Neural cell (in vitro differentiated cells): ENCODE measurements at regions not wholly inside any gene's neighbourhood (a gene's known extent, or its start where the extent isn't known, plus 50 kb on each side); places are given as distances from the start of the nearest gene placed in this dataset.
"Not testable (repeated sequence)": the region's sequence is repeated elsewhere in the genome, so short reads cannot be mapped to it uniquely, and the experiment has no call there.

Source experiments
- H2AFZ ChIP-seq: fragments of 200-600, 300-800 bp; sonication (generic), shearing (Covaris generic); 2 replicates; pipeline ENCODE4 v1.6.0; 2014; ENCODE audit warnings: low read depth, mild to moderate bottlenecking, antibody characterized with exemption, low read length, moderate library complexity
- H3F3A ChIP-seq: fragments of 200-600 bp; shearing (Covaris generic); 2 replicates; pipeline ENCODE4 v1.6.1; 2016; ENCODE audit warnings: mild to moderate bottlenecking, moderate library complexity, mixed read lengths, antibody characterized with exemption, low read length; ENCODE audit not compliant: insufficient read depth, poor library complexity, severe bottlenecking
- H3K27ac ChIP-seq: fragments of 200-600, 300-800 bp; sonication (generic), shearing (Covaris generic); 2 replicates; pipeline ENCODE4 v1.5.1; 2014; ENCODE audit warnings: mild to moderate bottlenecking, low read length, moderate library complexity
- H3K27me3 ChIP-seq: fragments of 300-800, 200-600 bp; sonication (generic), shearing (Covaris generic); 2 replicates; pipeline ENCODE4 v1.6.0; 2014; ENCODE audit warnings: mild to moderate bottlenecking, low read depth, low read length, moderate library complexity; ENCODE audit not compliant: insufficient read depth
- H3K36me3 ChIP-seq: fragments of 300-800, 200-600 bp; sonication (generic), shearing (Covaris generic); 2 replicates; pipeline ENCODE4 v1.5.1; 2014; ENCODE audit warnings: mild to moderate bottlenecking, antibody characterized with exemption, low read length, moderate library complexity; ENCODE audit not compliant: insufficient read depth
- H3K4me2 ChIP-seq: fragments of 300-800, 200-600 bp; sonication (generic), shearing (Covaris generic); 2 replicates; pipeline ENCODE4 v1.6.0; 2014; ENCODE audit warnings: mild to moderate bottlenecking, low read length
- H3K4me3 ChIP-seq: fragments of 300-800, 200-600 bp; sonication (generic), shearing (Covaris generic); 2 replicates; pipeline ENCODE4 v1.5.1; 2014; ENCODE audit warnings: mild to moderate bottlenecking, low read length, moderate library complexity
- H3K79me2 ChIP-seq: fragments of 200-600 bp; shearing (Covaris generic); replicated peaks from 2 replicates; pipeline ENCODE4 v1.6.0; 2014; ENCODE audit warnings: mild to moderate bottlenecking, low read length, moderate library complexity; ENCODE audit not compliant: insufficient read depth
- H3K9ac ChIP-seq: fragments of 300-800, 200-600 bp; sonication (generic), shearing (Covaris generic); 2 replicates; pipeline ENCODE4 v1.6.1; 2016; ENCODE audit warnings: mild to moderate bottlenecking, low read length, mixed read lengths
- H3K9me2 ChIP-seq: fragments of 200-600 bp; shearing (Covaris generic); 2 replicates; pipeline ENCODE4 v1.6.1; 2016; ENCODE audit warnings: mild to moderate bottlenecking, low read length, mixed read lengths; ENCODE audit not compliant: insufficient read depth
- H3K9me3 ChIP-seq: fragments of 200-600, 300-800 bp; sonication (generic), shearing (Covaris generic); 2 replicates; pipeline ENCODE4 v1.6.1; 2016; ENCODE audit warnings: mild to moderate bottlenecking, mixed run types, low read length, moderate library complexity, mixed read lengths
- H4K20me1 ChIP-seq: fragments of 200-600 bp; shearing (Covaris generic); 2 replicates; pipeline ENCODE4 v1.6.1; 2016; ENCODE audit warnings: mild to moderate bottlenecking, mixed run types; ENCODE audit not compliant: insufficient read depth
- EP300 ChIP-seq: fragments of 450-650 bp; conservative IDR thresholded peaks from 2 replicates; pipeline ENCODE4 v1.6.1; 2014; ENCODE audit warnings: antibody characterized with exemption, mild to moderate bottlenecking, moderate library complexity; ENCODE audit not compliant: poor library complexity, severe bottlenecking
- EZH2 ChIP-seq: fragments of 200-600, 300-800 bp; shearing (Covaris generic), sonication (generic); IDR thresholded peaks from 2 replicates; pipeline ENCODE4 v1.6.1; 2014; ENCODE audit warnings: antibody characterized with exemption, low read length, borderline replicate concordance, mild to moderate bottlenecking; ENCODE audit not compliant: insufficient read depth, poor library complexity, severe bottlenecking
- MXI1 ChIP-seq: fragments of 450-650 bp; conservative IDR thresholded peaks from 2 replicates; pipeline ENCODE4 v1.6.1; 2014; ENCODE audit warnings: antibody characterized with exemption, mild to moderate bottlenecking; ENCODE audit not compliant: poor library complexity, severe bottlenecking
- POLR2AphosphoS5 ChIP-seq: IDR thresholded peaks from 2 replicates; pipeline ENCODE4 v1.6.1; 2012
- RAD21 ChIP-seq: fragments of 450-650 bp; conservative IDR thresholded peaks from 2 replicates; pipeline ENCODE4 v1.6.1; 2014; ENCODE audit warnings: antibody characterized with exemption, mild to moderate bottlenecking, moderate library complexity
- SMC3 ChIP-seq: fragments of 450-650 bp; conservative IDR thresholded peaks from 2 replicates; pipeline ENCODE4 v1.6.1; 2014; ENCODE audit warnings: antibody characterized with exemption, mild to moderate bottlenecking, moderate library complexity; ENCODE audit not compliant: poor library complexity
- TAF1 ChIP-seq: IDR thresholded peaks from 2 replicates; pipeline ENCODE4 v1.6.1; 2012; ENCODE audit warnings: low read depth
- TF ChIP-seq, protein P1 (sequence below): IDR thresholded peaks from 2 replicates; pipeline ENCODE4 v1.6.1; 2012; ENCODE audit warnings: borderline replicate concordance
- TF ChIP-seq, protein P2 (sequence below): fragments of 450-650 bp; IDR thresholded peaks from 2 replicates; pipeline ENCODE4 v1.5.1; 2014; ENCODE audit warnings: antibody characterized with exemption, mild to moderate bottlenecking, moderate library complexity; ENCODE audit not compliant: poor library complexity, severe bottlenecking

DNA sequence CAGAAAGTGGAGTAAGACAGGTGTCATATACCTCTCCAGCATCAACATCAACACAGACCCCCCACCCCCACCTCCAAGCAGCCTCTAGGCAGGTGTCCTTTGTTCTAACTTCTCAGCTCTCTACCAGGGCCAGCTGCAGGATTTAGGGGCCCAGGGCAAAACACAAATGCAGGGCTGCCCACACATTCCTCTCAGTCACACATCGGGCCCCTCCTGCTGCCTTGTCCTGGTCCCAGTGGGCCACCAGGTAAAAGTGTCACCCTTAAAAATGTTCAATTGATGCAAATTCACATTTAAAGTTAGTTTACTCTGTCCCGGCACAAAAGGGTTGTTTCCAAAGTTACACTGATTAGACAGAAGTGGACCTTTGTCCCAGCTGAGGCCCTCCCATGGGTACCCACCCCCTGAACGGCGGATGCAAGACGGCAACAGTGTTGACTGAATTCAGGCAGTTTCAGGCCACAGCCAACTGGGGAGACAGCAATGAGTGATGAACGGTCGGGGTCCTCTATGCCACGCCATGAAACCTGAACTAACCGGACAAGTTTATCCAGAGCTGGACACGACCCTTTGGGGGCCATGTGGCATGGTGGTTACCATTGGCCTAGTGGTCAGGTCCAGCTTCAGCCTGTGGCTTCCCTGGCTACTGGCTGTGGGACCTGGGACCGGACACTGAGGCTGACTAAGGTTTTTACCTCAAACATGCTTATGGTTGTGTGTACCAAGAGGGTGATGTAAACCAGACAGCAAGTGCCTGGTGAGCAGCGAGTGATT lies 52.2 kb upstream of the UNC93A start:
- no peak overlapping the region for H3K4me3 ChIP-seq
- H3F3A ChIP-seq, result no peaks in the 10 kb centered on the region
- H3K79me2 ChIP-seq, result no peaks in the 10 kb centered on the region
- H3K9me3 ChIP-seq, result no peaks in the 10 kb centered on the region
- H3K9ac ChIP-seq, result no peak overlapping the region
- no peaks in the 10 kb centered on the region for H4K20me1 ChIP-seq
- TF ChIP-seq POLR2AphosphoS5 (no peak), RAD21 (no peak), MXI1 (no peak), TAF1 (no peak), EZH2 (no peak), SMC3 (no peak), EP300 (no peak)
- TF ChIP-seq, protein P1, sequence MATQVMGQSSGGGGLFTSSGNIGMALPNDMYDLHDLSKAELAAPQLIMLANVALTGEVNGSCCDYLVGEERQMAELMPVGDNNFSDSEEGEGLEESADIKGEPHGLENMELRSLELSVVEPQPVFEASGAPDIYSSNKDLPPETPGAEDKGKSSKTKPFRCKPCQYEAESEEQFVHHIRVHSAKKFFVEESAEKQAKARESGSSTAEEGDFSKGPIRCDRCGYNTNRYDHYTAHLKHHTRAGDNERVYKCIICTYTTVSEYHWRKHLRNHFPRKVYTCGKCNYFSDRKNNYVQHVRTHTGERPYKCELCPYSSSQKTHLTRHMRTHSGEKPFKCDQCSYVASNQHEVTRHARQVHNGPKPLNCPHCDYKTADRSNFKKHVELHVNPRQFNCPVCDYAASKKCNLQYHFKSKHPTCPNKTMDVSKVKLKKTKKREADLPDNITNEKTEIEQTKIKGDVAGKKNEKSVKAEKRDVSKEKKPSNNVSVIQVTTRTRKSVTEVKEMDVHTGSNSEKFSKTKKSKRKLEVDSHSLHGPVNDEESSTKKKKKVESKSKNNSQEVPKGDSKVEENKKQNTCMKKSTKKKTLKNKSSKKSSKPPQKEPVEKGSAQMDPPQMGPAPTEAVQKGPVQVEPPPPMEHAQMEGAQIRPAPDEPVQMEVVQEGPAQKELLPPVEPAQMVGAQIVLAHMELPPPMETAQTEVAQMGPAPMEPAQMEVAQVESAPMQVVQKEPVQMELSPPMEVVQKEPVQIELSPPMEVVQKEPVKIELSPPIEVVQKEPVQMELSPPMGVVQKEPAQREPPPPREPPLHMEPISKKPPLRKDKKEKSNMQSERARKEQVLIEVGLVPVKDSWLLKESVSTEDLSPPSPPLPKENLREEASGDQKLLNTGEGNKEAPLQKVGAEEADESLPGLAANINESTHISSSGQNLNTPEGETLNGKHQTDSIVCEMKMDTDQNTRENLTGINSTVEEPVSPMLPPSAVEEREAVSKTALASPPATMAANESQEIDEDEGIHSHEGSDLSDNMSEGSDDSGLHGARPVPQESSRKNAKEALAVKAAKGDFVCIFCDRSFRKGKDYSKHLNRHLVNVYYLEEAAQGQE, result no peak
- TF ChIP-seq, protein P2, sequence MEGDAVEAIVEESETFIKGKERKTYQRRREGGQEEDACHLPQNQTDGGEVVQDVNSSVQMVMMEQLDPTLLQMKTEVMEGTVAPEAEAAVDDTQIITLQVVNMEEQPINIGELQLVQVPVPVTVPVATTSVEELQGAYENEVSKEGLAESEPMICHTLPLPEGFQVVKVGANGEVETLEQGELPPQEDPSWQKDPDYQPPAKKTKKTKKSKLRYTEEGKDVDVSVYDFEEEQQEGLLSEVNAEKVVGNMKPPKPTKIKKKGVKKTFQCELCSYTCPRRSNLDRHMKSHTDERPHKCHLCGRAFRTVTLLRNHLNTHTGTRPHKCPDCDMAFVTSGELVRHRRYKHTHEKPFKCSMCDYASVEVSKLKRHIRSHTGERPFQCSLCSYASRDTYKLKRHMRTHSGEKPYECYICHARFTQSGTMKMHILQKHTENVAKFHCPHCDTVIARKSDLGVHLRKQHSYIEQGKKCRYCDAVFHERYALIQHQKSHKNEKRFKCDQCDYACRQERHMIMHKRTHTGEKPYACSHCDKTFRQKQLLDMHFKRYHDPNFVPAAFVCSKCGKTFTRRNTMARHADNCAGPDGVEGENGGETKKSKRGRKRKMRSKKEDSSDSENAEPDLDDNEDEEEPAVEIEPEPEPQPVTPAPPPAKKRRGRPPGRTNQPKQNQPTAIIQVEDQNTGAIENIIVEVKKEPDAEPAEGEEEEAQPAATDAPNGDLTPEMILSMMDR, result no peak
- H2AFZ ChIP-seq, result no peak overlapping the region
- no peaks in the 10 kb centered on the region for H3K9me2 ChIP-seq
- no peaks in the 10 kb centered on the region for H3K27me3 ChIP-seq
- no peak overlapping the region for H3K27ac ChIP-seq
- no peak overlapping the region for H3K4me2 ChIP-seq
- no peaks in the 10 kb centered on the region for H3K36me3 ChIP-seq

DNA sequence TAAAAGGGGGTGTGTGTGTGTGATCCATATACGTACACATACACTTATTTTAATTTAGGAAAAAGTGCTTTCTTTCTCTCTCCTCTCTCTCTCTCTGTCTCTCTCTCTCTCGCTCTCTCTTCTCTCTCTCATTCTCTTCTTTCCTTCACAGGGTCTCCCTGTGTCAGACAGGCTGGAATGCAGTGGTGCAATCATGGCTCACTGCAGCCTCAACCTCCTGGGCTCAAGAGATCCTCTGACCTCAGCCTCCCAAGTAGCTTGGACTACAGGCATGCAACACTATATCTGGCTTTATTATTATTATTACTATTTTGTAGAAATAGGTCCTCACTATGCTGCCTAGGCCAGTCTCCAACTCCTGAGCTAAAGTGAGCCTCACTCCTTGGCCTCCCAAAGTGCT lies 51.6 kb upstream of the UNC93A start:
- not testable (repeated sequence) for H3K4me2 ChIP-seq, H4K20me1 ChIP-seq, H3K9ac ChIP-seq, H3K27ac ChIP-seq, H2AFZ ChIP-seq, H3F3A ChIP-seq, H3K9me3 ChIP-seq, H3K9me2 ChIP-seq, H3K36me3 ChIP-seq, H3K4me3 ChIP-seq, H3K27me3 ChIP-seq, H3K79me2 ChIP-seq
